H9 (cell line): ENCODE measurements at regions not wholly inside any gene's neighbourhood (a gene's known extent, or its start where the extent isn't known, plus 50 kb on each side); places are given as distances from the start of the nearest gene placed in this dataset.

Experiments
- DNase-seq: peaks from one replicate; pipeline ENCODE4 v3.0.0-alpha.2; 2017
- H2AFZ ChIP-seq: one replicate; pipeline ENCODE4 v1.6.1; 2013; ENCODE audit warnings: mild to moderate bottlenecking, low read length, control low read depth, moderate library complexity
- H2AK5ac ChIP-seq: 2 replicates; pipeline ENCODE4 v1.6.1; 2013; ENCODE audit warnings: low read length, control low read depth, mixed read lengths; ENCODE audit not compliant: insufficient read length
- H2BK120ac ChIP-seq: one replicate; pipeline ENCODE4 v1.6.1; 2013; ENCODE audit warnings: low read depth, mild to moderate bottlenecking, low read length, control low read depth, inconsistent platforms; ENCODE audit not compliant: poor library complexity, severe bottlenecking
- H2BK12ac ChIP-seq: 2 replicates; pipeline ENCODE4 v1.6.1; 2013; ENCODE audit warnings: low read length, control low read depth, mixed read lengths, low read depth; ENCODE audit not compliant: insufficient read length
- H2BK15ac ChIP-seq: 2 replicates; pipeline ENCODE4 v1.6.1; 2013; ENCODE audit warnings: low read depth, low read length, control low read depth
- H2BK20ac ChIP-seq: one replicate; pipeline ENCODE4 v1.6.1; 2013; ENCODE audit warnings: low read depth, mild to moderate bottlenecking, low read length, control low read depth, inconsistent platforms; ENCODE audit not compliant: poor library complexity, severe bottlenecking
- H2BK5ac ChIP-seq: 2 replicates; pipeline ENCODE4 v1.6.1; 2013; ENCODE audit warnings: low read length, control low read depth, mixed read lengths; ENCODE audit not compliant: insufficient read length
- H3K14ac ChIP-seq: 2 replicates; pipeline ENCODE4 v1.6.1; 2013; ENCODE audit warnings: low read length, control low read depth; ENCODE audit not compliant: insufficient read depth
- H3K18ac ChIP-seq: 2 replicates; pipeline ENCODE4 v1.6.1; 2013; ENCODE audit warnings: low read depth, mild to moderate bottlenecking, mixed read lengths, low read length, control low read depth; ENCODE audit not compliant: insufficient read length
- H3K23ac ChIP-seq: 2 replicates; pipeline ENCODE4 v1.6.1; 2013; ENCODE audit warnings: low read length, control low read depth, mixed read lengths, low read depth; ENCODE audit not compliant: insufficient read length
- H3K23me2 ChIP-seq: 2 replicates; pipeline ENCODE4 v1.6.1; 2013; ENCODE audit warnings: low read depth, mild to moderate bottlenecking, mixed read lengths, low read length, control low read depth; ENCODE audit not compliant: insufficient read length, poor library complexity, severe bottlenecking
- H3K27ac ChIP-seq: 2 replicates; pipeline ENCODE4 v1.5.1; 2013; ENCODE audit warnings: low read length, control low read depth, mixed read lengths, low read depth; ENCODE audit not compliant: insufficient read length
- H3K27me3 ChIP-seq: 2 replicates; pipeline ENCODE4 v1.6.1; 2013; ENCODE audit warnings: low read length, control low read depth, inconsistent platforms; ENCODE audit not compliant: insufficient read depth
- H3K4ac ChIP-seq: 2 replicates; pipeline ENCODE4 v1.6.1; 2013; ENCODE audit warnings: low read depth, mild to moderate bottlenecking, control low read depth, inconsistent platforms, low read length, moderate library complexity
- H3K4me1 ChIP-seq: 2 replicates; pipeline ENCODE4 v1.6.1; 2013; ENCODE audit warnings: low read length, control low read depth, inconsistent platforms; ENCODE audit not compliant: insufficient read depth
- H3K4me2 ChIP-seq: 2 replicates; pipeline ENCODE4 v1.6.1; 2013; ENCODE audit warnings: low read length, control low read depth, mixed read lengths; ENCODE audit not compliant: insufficient read length, insufficient read depth
- H3K56ac ChIP-seq: 2 replicates; pipeline ENCODE4 v1.6.1; 2013; ENCODE audit warnings: low read depth, mild to moderate bottlenecking, mixed read lengths, low read length, control low read depth; ENCODE audit not compliant: insufficient read length
- H3K79me1 ChIP-seq: 2 replicates; pipeline ENCODE4 v1.6.1; 2013; ENCODE audit warnings: low read depth, mild to moderate bottlenecking, moderate library complexity, low read length, control low read depth, inconsistent platforms; ENCODE audit not compliant: insufficient read depth, poor library complexity, severe bottlenecking
- H3K79me2 ChIP-seq: 2 replicates; pipeline ENCODE4 v1.6.1; 2013; ENCODE audit warnings: low read length, control low read depth, inconsistent platforms; ENCODE audit not compliant: insufficient read depth
- H3K9ac ChIP-seq: 2 replicates; pipeline ENCODE4 v1.6.1; 2013; ENCODE audit warnings: low read length, control low read depth, mixed read lengths; ENCODE audit not compliant: insufficient read length; ENCODE audit errors: extremely low read depth
- H3K9me3 ChIP-seq: one replicate; pipeline ENCODE4 v1.6.1; 2013; ENCODE audit warnings: low read depth, low read length, inconsistent platforms; ENCODE audit not compliant: control insufficient read depth
- H3T11ph ChIP-seq: one replicate; pipeline ENCODE4 v1.6.1; 2013; ENCODE audit warnings: mild to moderate bottlenecking, low read length, control low read depth, inconsistent platforms
- H4K20me1 ChIP-seq: one replicate; pipeline ENCODE4 v1.6.1; 2013; ENCODE audit not compliant: control insufficient read depth, insufficient read length, insufficient read depth
- H4K5ac ChIP-seq: 2 replicates; pipeline ENCODE4 v1.6.1; 2013; ENCODE audit warnings: low read depth, mild to moderate bottlenecking, mixed read lengths, low read length, control low read depth; ENCODE audit not compliant: insufficient read length
- H4K8ac ChIP-seq: replicated peaks from 2 replicates; pipeline ENCODE4 v1.6.1; 2013; ENCODE audit warnings: low read length, control low read depth, mixed read lengths, low read depth; ENCODE audit not compliant: insufficient read length
- H4K91ac ChIP-seq: 2 replicates; pipeline ENCODE4 v1.6.1; 2013; ENCODE audit warnings: low read depth, mild to moderate bottlenecking, moderate library complexity, mixed read lengths, low read length, control low read depth; ENCODE audit not compliant: insufficient read length
- H3K27ac Mint-ChIP-seq, 3 experiments: 2 replicates in 2 of 3; 3 replicates in 1 of 3; pipeline ENCODE4 v1.8.0; 2020 to 2021; ENCODE audit warnings: mixed read lengths in 3 of 3, mild to moderate bottlenecking in 1 of 3, moderate library complexity in 1 of 3
- H3K27me3 Mint-ChIP-seq: 2 replicates; pipeline ENCODE4 v1.8.0; 2021; ENCODE audit warnings: low read depth, mild to moderate bottlenecking, moderate library complexity, mixed read lengths
- H3K36me3 Mint-ChIP-seq, 3 experiments: 2 replicates in 2 of 3; 3 replicates in 1 of 3; pipeline ENCODE4 v1.8.0; 2020 to 2021; ENCODE audit warnings: low read depth in 3 of 3, mixed read lengths in 3 of 3; ENCODE audit not compliant: insufficient read depth in 1 of 3
- H3K4me1 Mint-ChIP-seq, 2 experiments: 2 replicates each; pipeline ENCODE4 v1.8.0; 2020; ENCODE audit warnings: mixed read lengths in 2 of 2
- H3K4me3 Mint-ChIP-seq, 2 experiments: 2 replicates in 1 of 2; 3 replicates in 1 of 2; pipeline ENCODE4 v1.8.0; 2020 to 2021; ENCODE audit warnings: mild to moderate bottlenecking in 2 of 2, mixed read lengths in 2 of 2, moderate library complexity in 1 of 2
- H3K9me3 Mint-ChIP-seq, 2 experiments: 2 replicates in 1 of 2; 3 replicates in 1 of 2; pipeline ENCODE4 v1.8.0; 2020; ENCODE audit warnings: mild to moderate bottlenecking in 2 of 2, mixed read lengths in 2 of 2, moderate library complexity in 1 of 2
- CTCF ChIP-seq: fragments of 200-600 bp; sonication (generic); conservative IDR thresholded peaks from 3 replicates; pipeline ENCODE4 v1.8.0; 2021; ENCODE audit warnings: antibody characterized with exemption, mild to moderate bottlenecking

DNA sequence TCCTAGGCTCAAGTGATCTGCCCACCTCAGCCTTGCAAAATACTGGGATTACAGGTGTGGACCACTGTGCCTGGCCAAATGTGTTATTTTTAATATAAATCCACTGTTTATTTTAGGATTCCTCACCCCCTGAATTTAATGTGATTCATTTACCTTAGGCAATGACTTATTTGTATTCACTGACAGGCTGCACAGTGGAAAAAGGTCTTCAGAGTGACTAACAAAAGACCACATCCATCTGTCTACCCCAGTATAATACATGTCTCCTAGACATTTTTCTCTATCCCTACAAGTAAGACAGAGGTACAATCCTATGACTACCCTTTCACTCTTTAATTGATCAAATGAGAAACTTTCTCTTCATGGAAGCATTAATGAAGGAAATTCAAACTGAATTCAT, 230.2 kb downstream of the AHR start:
- H4K20me1 ChIP-seq, result no peaks in the 10 kb centered on the region
- H3K27me3 ChIP-seq, result no peaks in the 10 kb centered on the region
- no peak overlapping the region for H4K91ac ChIP-seq
- H3K4me3 Mint-ChIP-seq, result no peak overlapping the region
- H2BK15ac ChIP-seq, result no peak overlapping the region
- H3K79me2 ChIP-seq, result no peaks in the 10 kb centered on the region
- DNase-seq, result no peak
- H2AK5ac ChIP-seq, result no peak overlapping the region
- peaks cover 0 to 11% of the 10 kb centered on the region in 2 experiments; a peak in 2 of 4 replicates for H3K4me1 Mint-ChIP-seq
- H3K9ac ChIP-seq, result no peak overlapping the region
- no peak overlapping the region for H4K5ac ChIP-seq
- no peak for TF ChIP-seq CTCF
- H3T11ph ChIP-seq, result no peak overlapping the region
- H2BK20ac ChIP-seq, result no peak overlapping the region
- H3K14ac ChIP-seq, result no peak overlapping the region
- H3K27ac Mint-ChIP-seq, result no peak overlapping the region
- peaks cover 2% of the 10 kb centered on the region for H3K4me1 ChIP-seq
- H3K79me1 ChIP-seq, result no peaks in the 10 kb centered on the region
- H3K18ac ChIP-seq, result no peak overlapping the region
- H4K8ac ChIP-seq, result no peak overlapping the region
- H3K4ac ChIP-seq, result no peak overlapping the region
- no peak overlapping the region for H2AFZ ChIP-seq
- no peak overlapping the region for H2BK12ac ChIP-seq
- no peak overlapping the region for H3K4me2 ChIP-seq
- H2BK5ac ChIP-seq, result no peak overlapping the region
- H3K9me3 ChIP-seq, result no peaks in the 10 kb centered on the region
- H3K23ac ChIP-seq, result no peak overlapping the region
- no peak overlapping the region for H3K27ac ChIP-seq
- H3K36me3 Mint-ChIP-seq, result no peaks in the 10 kb centered on the region
- no peak overlapping the region for H3K56ac ChIP-seq
- H3K27me3 Mint-ChIP-seq, result no peaks in the 10 kb centered on the region
- H3K9me3 Mint-ChIP-seq, result no peaks in the 10 kb centered on the region
- no peak overlapping the region for H2BK120ac ChIP-seq
- no peaks in the 10 kb centered on the region for H3K23me2 ChIP-seq
